Ovary (tissue), 7 donors: ENCODE measurements at regions not wholly inside any gene's neighbourhood (a gene's known extent, or its start where the extent isn't known, plus 50 kb on each side); places are given as distances from the start of the nearest gene placed in this dataset.

Experiments
- DNase-seq, 5 donors: peaks; one replicate each; pipeline ENCODE4 v3.0.0-alpha.2; 2019 to 2020
- H3K27ac ChIP-seq, 2 donors: fragments of 200-600 bp; one replicate each; pipeline versions ENCODE4 v1.5.1 to v1.8.0; 2019 to 2022
- H3K27me3 ChIP-seq: fragments of 200-600 bp; one replicate; pipeline ENCODE4 v1.8.0; 2022
- H3K36me3 ChIP-seq: fragments of 200-600 bp; sonication (generic); one replicate; pipeline ENCODE4 v1.5.1; 2019
- H3K4me1 ChIP-seq: one replicate; pipeline ENCODE4 v1.8.1; 2013; ENCODE audit warnings: mild to moderate bottlenecking, moderate library complexity; ENCODE audit not compliant: insufficient read depth
- H3K4me3 ChIP-seq: fragments of 200-600 bp; sonication (generic); one replicate; pipeline ENCODE4 v1.5.1; 2017
- H3K9me3 ChIP-seq, 2 donors: fragments of 200-600 bp in 1 of 2; sonication (generic) in 1 of 2; one replicate each; pipeline versions ENCODE4 v1.5.1 to v1.8.1; 2013 to 2019; ENCODE audit warnings: mild to moderate bottlenecking in 1 of 2, moderate library complexity in 1 of 2
- CTCF ChIP-seq, 3 donors: fragments of 450-650 bp in 2 of 3; fragments of 200-600 bp in 1 of 3; IDR thresholded peaks; one replicate each; pipeline versions ENCODE4 v1.5.1 to v1.8.0; 2016 to 2022; ENCODE audit warnings: antibody characterized with exemption in 3 of 3, mild to moderate bottlenecking in 1 of 3
- EP300 ChIP-seq: sonication (generic); formaldehyde crosslinking; IDR thresholded peaks from one replicate; pipeline ENCODE4 v1.6.1; 2017; ENCODE audit warnings: antibody characterized with exemption
- POLR2A ChIP-seq: fragments of 450-650 bp; IDR thresholded peaks from one replicate; pipeline ENCODE4 v1.6.1; 2017; ENCODE audit warnings: antibody characterized with exemption, mild to moderate bottlenecking, moderate library complexity
- WGBS, 3 donors: extraction: QIAGEN DNeasy Blood & Tissue Kit in 1 of 3; methylation state at CpG; one replicate each; pipeline versions ENCODE4 v1.1.5 to v1.1.7; 2013 to 2017; 5-methylcytosine and 5-hydroxymethylcytosine counted together
- intact Hi-C, 4 donors: fragments of 100-400 bp; cut with DNase I; formaldehyde crosslinking; loops; one replicate each; pipeline versions ENCODE4 v1.11.0 to v1.15.1; 2022 to 2023
- donor health status: DM: no; HTN: no; CAD: no; lungs with moderate emphysema.
- donor health status: DM: no; HTN: no; CAD: no.
- donor health status: Bipolar disorder and iron deficiency.
- donor health status: DM: no; HTN: no; CAD: no.
- donor health status: DM: yes; HTN: yes; CAD: no.

- TF ChIP-seq CTCF (IDR thresholded peaks at IDR 0.05), result no peak
- no peak for TF ChIP-seq EP300
- no peak for TF ChIP-seq POLR2A
- H3K9me3 ChIP-seq, result no peaks in the 10 kb centered on the region
- intact Hi-C loops, result no loop called here
- H3K27ac ChIP-seq, result no peak overlapping the region
- WGBS, 3 donors, result 81 to 93% (median 86%) methylated on average over 2 of the region's 2 CpGs
- H3K27me3 ChIP-seq, result no peaks in the 10 kb centered on the region
- H3K36me3 ChIP-seq, result no peaks in the 10 kb centered on the region
- H3K4me1 ChIP-seq, result peaks cover 2% of the 10 kb centered on the region
- no peak overlapping the region for H3K4me3 ChIP-seq
- no peak for DNase-seq
Observed at GRCh38 chr5:107268241-107268640, 402.5 kb downstream of the EFNA5 start.

GRCh38 chr5:107266100-107266499, 404.6 kb downstream of the EFNA5 start:
- H3K9me3 ChIP-seq, result no peaks in the 10 kb centered on the region
- peaks cover 2% of the 10 kb centered on the region for H3K4me1 ChIP-seq
- H3K27ac ChIP-seq, result no peak overlapping the region
- DNase-seq, result no peak
- H3K4me3 ChIP-seq, result no peak overlapping the region
- H3K36me3 ChIP-seq, result no peaks in the 10 kb centered on the region
- intact Hi-C loops, result no loop called here
- no peak for TF ChIP-seq POLR2A
- TF ChIP-seq EP300, result no peak
- no peak for TF ChIP-seq CTCF (IDR thresholded peaks at IDR 0.05)
- H3K27me3 ChIP-seq, result no peaks in the 10 kb centered on the region
- WGBS, 3 donors, result 93 to 95% (median 94%) methylated on average over 1 of the region's 1 CpG

GRCh38 chr5:107265193-107265592, 405.5 kb downstream of the EFNA5 start:
- peaks cover 2% of the 10 kb centered on the region for H3K4me1 ChIP-seq
- H3K36me3 ChIP-seq, result no peaks in the 10 kb centered on the region
- no peak overlapping the region for H3K4me3 ChIP-seq
- intact Hi-C loops, result no loop called here
- TF ChIP-seq CTCF (IDR thresholded peaks at IDR 0.05), result no peak
- WGBS, 3 donors, result 73 to 85% (median 83%) methylated on average over 2 of the region's 2 CpGs
- DNase-seq, result no peak
- H3K9me3 ChIP-seq, result no peaks in the 10 kb centered on the region
- no peaks in the 10 kb centered on the region for H3K27me3 ChIP-seq
- no peak overlapping the region for H3K27ac ChIP-seq

- TF ChIP-seq CTCF (IDR thresholded peaks at IDR 0.05), result no peak
- TF ChIP-seq EP300, result no peak
- no peak for TF ChIP-seq POLR2A
- intact Hi-C loops, result no loop called here
- DNase-seq, result no peak
- H3K36me3 ChIP-seq, result no peaks in the 10 kb centered on the region
- no peak overlapping the region for H3K4me3 ChIP-seq
- H3K27me3 ChIP-seq, result no peaks in the 10 kb centered on the region
- WGBS, 3 donors, result 8 to 32% (median 14%) methylated on average over 5 of the region's 5 CpGs
- no peak overlapping the region for H3K27ac ChIP-seq
- no peaks in the 10 kb centered on the region for H3K9me3 ChIP-seq
- H3K4me1 ChIP-seq, result peaks cover 2% of the 10 kb centered on the region
Observed at GRCh38 chr5:107263387-107264018, 407.2 kb downstream of the EFNA5 start.
